ENCODE measurements at regions not wholly inside any gene's neighbourhood (a gene's known extent, or its start where the extent isn't known, plus 50 kb on each side); places are given as distances from the start of the nearest gene placed in this dataset.

DNA sequence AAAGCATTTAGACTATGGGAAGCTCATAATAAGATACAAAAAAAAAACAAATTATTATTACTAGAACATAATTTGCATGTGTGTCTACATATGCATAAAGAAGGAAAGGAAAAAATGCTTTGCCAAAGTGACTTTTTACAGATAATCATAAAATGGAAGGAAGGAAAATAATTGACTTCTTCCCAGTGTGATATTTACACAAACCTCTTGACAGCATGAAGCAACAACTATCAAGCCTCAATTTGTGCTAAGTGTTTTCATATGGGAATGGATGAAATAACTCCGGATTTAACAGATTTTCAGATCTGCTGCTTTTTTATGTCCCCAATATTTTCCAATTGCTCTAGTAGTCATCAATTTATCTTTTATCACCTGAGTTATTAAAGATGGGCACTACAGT is 275.9 kb upstream of the REG3G start:
- no peaks in the 10 kb centered on the region for H3K9me3 ChIP-seq (ENCODE audit: low read length)
- 3% methylated on average over 1 of the region's 1 CpG for WGBS (ENCODE audit: low lambda C conversion rate)
- no peak for ATAC-seq
- no peak overlapping the region for H3K4me2 ChIP-seq (ENCODE audit: low read depth, low read length)
- H4K20me1 ChIP-seq (ENCODE audit: insufficient read depth, low read length) = no peaks in the 10 kb centered on the region
- ChIA-PET CTCF (ENCODE audit: low intra/inter-chr PET ratio, low total read pairs) (no interaction called here), POLR2A (no interaction called here)
- H2AFZ ChIP-seq (ENCODE audit: low read length) = no peak overlapping the region
- no TSS peak for BruUV-seq (replicated peaks)
- TF ChIP-seq MYNN (CRISPR knock-in tag; IDR thresholded peaks at IDR 0.05; ENCODE audit: low read depth) (no peak), IRF2 (CRISPR knock-in tag; IDR thresholded peaks at IDR 0.05) (no peak), FOXA1 (IDR thresholded peaks at IDR 0.05) (no peak), FOXA1 (CRISPR knock-in tag; IDR thresholded peaks at IDR 0.05) (no peak), ZMAT3 (CRISPR knock-in tag; conservative IDR thresholded peaks at IDR 0.05) (no peak), SPEN (CRISPR knock-in tag; IDR thresholded peaks at IDR 0.05; ENCODE audit: low read depth) (no peak), MAFF (IDR thresholded peaks at IDR 0.05; ENCODE audit: low read depth, low read length) (no peak), KDM3A (CRISPR knock-in tag; IDR thresholded peaks at IDR 0.05; ENCODE audit: low read depth) (no peak), TRIM24 (CRISPR knock-in tag; IDR thresholded peaks at IDR 0.05) (no peak), CHD2 (IDR thresholded peaks at IDR 0.05; ENCODE audit: low read depth, low read length) (no peak), KAT7 (CRISPR knock-in tag; IDR thresholded peaks at IDR 0.05; ENCODE audit: borderline replicate concordance) (no peak)
- TF ChIP-seq, protein P1, sequence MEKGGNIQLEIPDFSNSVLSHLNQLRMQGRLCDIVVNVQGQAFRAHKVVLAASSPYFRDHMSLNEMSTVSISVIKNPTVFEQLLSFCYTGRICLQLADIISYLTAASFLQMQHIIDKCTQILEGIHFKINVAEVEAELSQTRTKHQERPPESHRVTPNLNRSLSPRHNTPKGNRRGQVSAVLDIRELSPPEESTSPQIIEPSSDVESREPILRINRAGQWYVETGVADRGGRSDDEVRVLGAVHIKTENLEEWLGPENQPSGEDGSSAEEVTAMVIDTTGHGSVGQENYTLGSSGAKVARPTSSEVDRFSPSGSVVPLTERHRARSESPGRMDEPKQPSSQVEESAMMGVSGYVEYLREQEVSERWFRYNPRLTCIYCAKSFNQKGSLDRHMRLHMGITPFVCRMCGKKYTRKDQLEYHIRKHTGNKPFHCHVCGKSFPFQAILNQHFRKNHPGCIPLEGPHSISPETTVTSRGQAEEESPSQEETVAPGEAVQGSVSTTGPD (CRISPR knock-in tag; IDR thresholded peaks at IDR 0.05) = no peak
- TF ChIP-seq, protein P2, sequence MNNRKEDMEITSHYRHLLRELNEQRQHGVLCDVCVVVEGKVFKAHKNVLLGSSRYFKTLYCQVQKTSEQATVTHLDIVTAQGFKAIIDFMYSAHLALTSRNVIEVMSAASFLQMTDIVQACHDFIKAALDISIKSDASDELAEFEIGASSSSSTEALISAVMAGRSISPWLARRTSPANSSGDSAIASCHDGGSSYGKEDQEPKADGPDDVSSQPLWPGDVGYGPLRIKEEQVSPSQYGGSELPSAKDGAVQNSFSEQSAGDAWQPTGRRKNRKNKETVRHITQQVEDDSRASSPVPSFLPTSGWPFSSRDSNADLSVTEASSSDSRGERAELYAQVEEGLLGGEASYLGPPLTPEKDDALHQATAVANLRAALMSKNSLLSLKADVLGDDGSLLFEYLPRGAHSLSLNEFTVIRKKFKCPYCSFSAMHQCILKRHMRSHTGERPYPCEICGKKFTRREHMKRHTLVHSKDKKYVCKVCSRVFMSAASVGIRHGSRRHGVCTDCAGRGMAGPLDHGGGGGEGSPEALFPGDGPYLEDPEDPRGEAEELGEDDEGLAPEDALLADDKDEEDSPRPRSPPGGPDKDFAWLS (CRISPR knock-in tag; IDR thresholded peaks at IDR 0.05; ENCODE audit: borderline replicate concordance) = no peak
- no peak overlapping the region for H3K4me3 ChIP-seq (replicated peaks in 1 of 3; ENCODE audit: insufficient read depth in 1 of 3, low read depth in 2 of 3, low read length in 3 of 3)
- H3K27me3 ChIP-seq (ENCODE audit: control insufficient read depth in 1 of 2, insufficient read depth in 2 of 2, low read length in 2 of 2) = no peaks in the 10 kb centered on the region; a peak in 1 of 5 replicates
- H3K9ac ChIP-seq (ENCODE audit: insufficient read depth, low read depth, low read length) = no peak overlapping the region
- DNase-seq (ENCODE audit: low spot score) = no peak
- in situ Hi-C loops (cut with HindIII; ENCODE audit: extremely low pct_ligation_motif_present, low pct_unique_long_range_greater_than_20kb) (no loop called here), intact Hi-C loops (cut with micrococcal nuclease; ENCODE audit: unreplicated experiment) (no loop called here)
- no peak for FAIRE-seq
- no peaks in the 10 kb centered on the region for H3K4me1 ChIP-seq (ENCODE audit: insufficient read depth, low read length)
- H3K27ac ChIP-seq (ENCODE audit: extremely low read length, insufficient read depth, low read length) = no peak overlapping the region
- H3K79me2 ChIP-seq (ENCODE audit: insufficient read depth, low read length) = no peaks in the 10 kb centered on the region
- no peaks in the 10 kb centered on the region for H3K36me3 ChIP-seq (replicated peaks in 1 of 2; ENCODE audit: control insufficient read depth in 1 of 2, insufficient read depth in 2 of 2, low read length in 2 of 2)

Measured in HepG2 (cell line).